ENCODE measurements at regions not wholly inside any gene's neighbourhood (a gene's known extent, or its start where the extent isn't known, plus 50 kb on each side); places are given as distances from the start of the nearest gene placed in this dataset.
"Not testable (repeated sequence)": the region's sequence is repeated elsewhere in the genome, so short reads cannot be mapped to it uniquely, and the experiment has no call there.

DNA sequence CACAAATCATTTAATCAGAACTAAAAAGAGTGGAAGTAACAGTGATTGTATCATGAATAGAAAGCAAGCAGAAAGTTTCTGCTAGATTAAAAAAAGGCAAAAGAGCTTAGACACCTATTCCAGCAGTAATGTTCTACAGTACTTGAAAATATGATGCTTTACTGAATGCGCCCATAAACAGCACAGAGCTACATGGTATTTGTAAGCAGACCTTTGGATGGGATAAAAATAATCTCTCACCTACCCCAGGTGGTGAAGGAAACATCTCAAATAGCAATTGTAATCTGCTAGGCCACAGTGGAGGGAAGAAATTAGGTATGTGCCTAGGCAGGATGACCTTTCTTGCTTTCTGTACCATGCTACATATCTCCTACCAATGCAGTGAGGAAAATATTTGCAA, 280.9 kb upstream of the PRKX start:
- no peak for DNase-seq

DNA sequence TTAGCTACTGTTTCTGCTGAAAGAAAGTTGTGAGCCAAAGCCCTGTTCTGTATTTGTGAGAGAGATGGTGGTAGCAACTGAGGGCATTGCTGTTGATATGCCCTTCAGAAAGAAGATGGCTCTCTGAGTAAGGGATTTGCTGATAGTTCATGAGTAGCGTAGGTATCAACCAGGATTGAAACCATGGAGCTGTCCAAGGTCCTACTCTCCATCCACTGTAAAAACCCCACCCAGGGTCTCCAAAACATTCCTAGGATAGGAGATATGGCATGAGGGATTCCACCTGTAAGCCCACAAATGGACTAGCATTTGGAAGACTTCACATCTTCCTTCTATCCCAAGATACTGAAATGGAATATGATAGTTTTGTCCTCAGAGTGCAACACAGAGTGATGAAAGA, 277.1 kb upstream of the PRKX start:
- no peak for DNase-seq

DNA sequence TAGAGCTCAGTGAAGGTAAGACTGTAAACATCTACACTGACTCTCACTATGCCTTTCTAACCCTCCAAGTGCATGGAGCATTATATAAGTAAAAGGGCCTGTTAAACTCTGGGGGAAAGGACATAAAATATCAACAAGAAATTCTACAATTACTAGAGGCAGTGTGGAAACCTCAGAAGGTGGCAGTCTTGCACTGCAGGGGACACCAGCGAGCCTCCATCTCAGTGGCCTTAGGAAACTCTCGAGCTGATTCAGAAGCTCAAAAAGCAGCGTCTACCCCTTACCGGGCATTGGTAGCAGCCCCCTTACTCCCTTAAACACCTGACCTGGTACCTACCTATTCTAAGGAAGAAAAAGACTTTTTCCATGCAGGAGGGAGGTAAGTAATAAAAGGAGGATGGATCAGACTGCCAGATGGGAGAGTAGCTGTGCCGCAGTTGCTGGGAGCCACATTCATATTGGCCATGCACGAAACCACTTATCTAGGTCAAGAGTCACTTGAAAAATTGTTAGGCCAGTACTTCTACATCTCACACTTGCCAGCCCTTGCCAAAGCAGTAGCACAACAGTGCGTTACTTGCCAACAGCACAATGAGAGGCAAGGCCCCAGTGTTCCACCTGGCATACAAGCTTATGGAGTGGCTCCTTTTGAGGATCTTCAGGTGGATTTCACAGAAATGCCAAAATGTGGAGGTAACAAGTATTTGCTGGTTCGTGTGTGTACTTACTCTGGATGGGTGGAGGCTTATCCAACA, 258.8 kb upstream of the PRKX start:
- DNase-seq, result not testable (repeated sequence)

DNA sequence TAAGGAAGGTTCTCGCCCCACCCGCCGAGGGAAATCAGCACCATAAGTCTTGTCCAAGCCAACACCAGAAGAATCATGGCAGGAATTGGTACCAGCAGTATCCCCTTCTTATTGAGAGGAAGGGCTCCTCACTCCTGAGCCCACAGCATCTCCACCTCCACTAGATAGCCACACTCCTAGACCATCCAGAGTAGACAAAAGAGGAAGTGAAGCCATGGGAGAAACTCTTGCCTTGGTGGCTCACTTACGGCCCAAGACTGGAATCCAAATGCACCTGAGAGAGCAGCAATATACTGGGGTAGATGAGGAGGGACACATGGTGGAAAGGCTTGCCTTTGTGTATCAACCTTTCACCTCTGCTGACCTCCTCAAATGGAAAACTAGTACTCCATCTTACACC, 255.3 kb upstream of the PRKX start:
- DNase-seq, result no peak

DNA sequence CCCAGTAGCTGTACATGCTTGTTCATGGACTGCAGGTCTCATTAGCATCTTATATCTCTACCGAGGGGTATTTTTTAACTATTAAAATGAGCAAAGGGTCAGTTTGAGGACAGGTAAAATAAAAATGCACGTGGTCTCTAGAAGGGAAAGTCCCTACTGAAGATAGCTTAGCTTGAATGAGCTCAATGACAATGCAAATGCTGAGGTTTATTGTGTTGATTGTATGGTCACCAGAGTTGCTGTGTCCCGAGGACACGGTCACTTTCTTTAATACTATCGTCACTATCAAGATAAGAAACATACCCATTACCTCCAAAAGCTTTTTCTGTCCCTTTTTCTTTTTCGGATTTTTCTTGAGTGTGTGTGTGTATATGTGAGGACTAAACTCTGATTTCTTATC, 250.5 kb upstream of the PRKX start:
- DNase-seq, result no peak

DNA sequence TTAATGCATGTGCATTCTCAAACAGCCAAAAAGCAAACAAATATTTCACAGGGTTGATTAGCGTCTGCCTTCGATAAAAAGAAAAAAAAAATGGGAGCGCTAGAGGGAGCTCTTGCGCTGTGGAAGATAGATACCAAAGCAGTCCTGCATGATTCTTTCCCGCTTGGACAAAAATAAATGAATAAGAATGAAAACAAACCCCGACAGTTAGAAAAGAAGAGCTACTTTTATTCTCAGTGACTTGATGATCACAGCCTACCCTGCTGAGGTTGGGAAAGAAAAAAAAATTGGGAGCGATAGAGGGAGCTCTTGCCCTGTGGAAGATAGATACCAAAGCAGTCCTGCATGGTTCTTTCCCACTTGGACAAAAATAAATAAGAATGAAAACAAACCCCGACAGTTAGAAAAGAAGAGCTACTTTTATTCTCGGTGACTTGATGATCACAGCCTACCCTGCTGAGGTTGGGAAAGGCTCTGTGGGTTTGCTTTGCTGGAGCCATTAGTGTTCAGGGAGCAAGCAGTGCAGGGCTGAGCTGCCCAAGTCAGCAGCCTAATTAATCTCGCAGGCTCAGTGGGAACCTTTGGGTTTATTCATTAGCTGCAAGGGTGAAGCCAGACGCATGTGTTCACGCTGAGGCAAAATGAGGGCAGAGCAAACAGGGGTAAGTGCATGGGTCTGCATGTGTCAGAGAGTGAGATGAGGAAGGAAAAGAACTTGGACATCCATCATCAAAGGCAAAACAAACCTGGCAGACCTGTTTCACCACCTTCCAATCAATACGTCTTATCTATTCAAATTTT, 249.3 kb upstream of the PRKX start:
- no peak for DNase-seq

DNA sequence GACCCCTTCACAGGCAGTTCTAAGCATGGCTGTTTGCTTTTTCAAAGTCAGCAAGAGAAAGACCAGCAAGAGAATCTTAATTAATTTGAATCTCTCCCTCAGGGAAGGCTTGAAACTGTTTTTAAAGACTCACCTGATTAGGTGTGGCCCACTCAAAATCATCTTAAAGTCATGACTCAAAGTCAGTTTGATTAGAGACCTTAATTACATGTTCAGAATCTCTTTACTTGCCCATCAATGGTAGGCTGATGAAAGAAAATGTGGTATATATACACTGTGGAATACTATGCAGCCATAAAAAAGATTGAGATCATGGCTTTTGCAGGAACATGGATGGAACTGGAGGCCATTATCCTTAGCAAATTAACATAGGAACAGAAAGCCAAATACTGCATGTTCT, 247.5 kb upstream of the PRKX start:
- no peak for DNase-seq

DNA sequence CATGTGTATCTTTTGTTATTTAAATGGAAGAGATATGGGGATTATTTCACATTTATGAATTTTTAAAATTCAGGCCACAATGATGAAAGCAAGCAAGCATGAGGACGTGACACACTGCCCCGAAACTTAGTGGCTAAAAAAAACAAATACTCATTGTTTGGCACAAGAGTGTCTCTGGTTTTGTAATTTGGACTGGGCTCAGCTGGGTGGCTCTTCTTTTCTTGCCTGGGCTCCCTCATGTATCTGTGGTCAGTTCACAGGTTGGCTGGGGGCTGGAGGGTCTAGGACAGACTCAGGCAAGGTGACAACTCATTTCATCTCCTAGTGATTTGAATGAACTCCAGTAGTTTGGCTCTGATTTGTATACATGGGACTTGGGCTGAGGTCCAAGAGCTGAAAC, 238.4 kb upstream of the PRKX start:
- no peak for DNase-seq

DNA sequence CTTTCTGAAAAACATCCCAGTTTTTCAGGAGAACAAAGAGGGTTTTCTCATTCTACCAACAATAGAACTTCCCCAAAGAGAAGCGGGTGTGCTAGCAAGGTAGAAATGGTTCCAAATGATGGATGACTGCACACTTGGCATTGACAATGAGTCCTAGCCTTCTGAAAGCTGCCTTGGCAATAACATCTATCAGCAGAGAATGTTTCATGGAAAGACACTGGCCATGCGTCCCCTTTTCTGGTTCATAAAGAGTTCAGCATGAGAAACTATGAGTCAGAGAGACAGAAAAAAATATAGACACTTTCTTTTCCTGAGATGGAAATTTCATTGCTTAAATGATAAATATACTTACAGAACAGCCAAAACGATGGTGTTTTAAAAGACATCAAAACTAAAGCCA, 236.9 kb upstream of the PRKX start:
- no peak for DNase-seq

DNA sequence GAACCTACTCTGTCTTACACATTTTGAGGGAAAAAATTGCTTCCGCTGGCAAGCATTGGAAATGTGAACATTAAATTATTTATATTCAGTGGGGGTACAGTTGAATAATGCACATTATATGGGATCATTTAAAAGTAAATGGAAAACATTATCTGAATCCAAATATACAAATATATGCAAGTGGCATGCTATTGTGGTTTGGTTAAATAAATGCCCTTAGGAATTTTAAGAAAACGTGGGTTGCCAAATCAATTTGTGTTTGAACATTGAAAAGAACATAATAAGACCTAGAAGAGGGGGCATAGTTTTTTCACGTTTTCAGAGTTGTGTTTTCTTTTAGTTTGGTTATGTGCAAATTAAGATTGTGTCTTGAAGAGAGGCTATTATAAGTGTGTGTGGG, 230.5 kb upstream of the PRKX start:
- DNase-seq, result no peak

DNA sequence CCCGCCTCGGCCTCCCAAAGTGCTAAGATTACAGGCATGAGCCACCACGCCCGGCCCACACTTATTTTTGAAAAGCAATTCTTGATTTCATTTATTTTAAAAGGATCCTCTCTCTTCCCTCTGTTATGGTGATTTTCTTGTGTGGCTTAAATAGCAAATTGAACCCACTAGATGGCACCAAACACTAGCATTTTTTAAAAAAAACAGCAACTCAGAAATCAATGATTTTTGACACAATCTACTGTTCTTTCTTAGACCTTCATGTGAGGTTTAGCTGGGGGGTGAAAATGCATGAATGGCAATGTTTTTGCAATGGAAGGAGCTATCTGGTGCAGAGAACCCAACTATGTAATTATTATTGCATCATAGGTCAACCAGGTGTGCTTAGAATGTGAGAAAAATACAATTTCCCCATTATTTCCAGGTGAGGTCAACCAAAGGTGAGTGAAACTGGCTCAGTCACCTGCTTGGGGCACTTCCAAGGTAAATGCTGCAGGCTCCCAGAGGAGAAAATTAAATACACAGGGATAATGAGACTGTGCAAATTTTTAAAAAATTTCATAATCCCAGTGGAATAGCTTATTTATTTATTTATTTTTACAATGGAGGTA, 226.7 kb upstream of the PRKX start:
- no peak for DNase-seq

DNA sequence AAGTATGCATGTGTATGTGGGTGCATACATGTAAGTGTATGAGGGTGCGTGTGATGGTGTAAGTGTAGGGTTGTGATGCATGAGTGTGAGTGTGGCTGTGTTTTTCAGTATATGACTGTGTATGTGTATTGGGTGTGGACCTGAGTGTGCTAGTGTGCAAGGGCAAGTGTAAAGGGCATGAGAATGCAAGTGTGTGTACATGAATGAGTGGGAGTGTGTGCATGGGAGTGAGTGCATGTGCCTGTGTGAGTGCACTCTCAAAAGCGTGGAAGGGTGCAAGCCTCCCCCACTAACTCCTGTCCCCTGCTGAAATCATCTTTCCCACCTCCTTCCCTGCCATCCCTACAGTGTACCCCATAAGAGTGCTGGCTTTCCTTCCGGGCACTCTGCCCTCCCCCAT, 225.1 kb upstream of the PRKX start:
- DNase-seq, result no peak

DNA sequence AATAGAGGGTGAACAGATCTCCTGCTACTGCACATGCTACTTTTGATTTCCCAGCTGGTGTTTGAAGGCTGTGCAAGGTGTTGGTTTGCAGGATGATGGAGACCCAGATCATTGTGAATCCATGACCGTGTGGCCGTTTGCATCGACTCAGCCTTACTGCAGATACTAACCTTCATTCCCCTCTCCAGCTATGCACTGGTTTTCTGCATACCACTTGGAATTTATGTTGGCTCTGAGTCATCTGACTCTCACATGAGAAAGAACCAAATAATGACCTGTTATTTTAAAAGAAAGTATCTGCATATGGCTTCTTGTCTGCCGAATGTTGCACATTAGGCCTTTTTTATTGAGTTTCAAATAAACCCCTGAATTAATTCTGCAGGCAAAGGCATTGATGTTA, 221.7 kb upstream of the PRKX start:
- not testable (repeated sequence) for DNase-seq

DNA sequence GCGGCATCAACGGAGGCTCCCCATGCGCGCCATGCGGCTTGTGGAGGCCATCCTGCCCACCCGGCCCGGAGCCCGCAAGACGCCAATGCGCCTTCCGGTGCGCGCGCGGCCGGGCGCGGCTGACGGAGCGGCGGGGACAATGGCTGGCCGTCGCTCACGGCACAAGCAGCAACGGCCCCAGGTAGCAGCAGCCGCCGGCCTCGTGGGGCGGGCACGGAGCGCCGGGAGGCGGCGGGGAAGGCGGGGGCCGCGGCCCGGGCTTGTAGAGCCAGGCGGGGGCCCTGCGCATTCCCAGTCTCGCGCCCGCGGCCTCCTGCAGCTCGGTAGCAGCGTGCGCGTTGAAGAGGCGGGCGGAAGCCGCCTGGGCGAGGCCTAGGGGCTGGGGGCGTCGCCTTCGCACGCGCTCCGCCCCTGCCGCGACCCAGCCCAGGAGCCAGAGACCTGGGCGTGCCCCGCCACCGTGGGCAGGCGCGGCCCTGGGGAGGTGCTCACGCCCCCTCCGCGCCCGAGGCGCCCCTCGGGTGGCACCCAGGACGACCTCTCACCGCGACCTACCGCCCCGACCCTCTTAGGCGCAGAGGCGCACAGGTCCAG, 207.1 kb upstream of the PRKX start:
- not testable (repeated sequence) for DNase-seq

DNA sequence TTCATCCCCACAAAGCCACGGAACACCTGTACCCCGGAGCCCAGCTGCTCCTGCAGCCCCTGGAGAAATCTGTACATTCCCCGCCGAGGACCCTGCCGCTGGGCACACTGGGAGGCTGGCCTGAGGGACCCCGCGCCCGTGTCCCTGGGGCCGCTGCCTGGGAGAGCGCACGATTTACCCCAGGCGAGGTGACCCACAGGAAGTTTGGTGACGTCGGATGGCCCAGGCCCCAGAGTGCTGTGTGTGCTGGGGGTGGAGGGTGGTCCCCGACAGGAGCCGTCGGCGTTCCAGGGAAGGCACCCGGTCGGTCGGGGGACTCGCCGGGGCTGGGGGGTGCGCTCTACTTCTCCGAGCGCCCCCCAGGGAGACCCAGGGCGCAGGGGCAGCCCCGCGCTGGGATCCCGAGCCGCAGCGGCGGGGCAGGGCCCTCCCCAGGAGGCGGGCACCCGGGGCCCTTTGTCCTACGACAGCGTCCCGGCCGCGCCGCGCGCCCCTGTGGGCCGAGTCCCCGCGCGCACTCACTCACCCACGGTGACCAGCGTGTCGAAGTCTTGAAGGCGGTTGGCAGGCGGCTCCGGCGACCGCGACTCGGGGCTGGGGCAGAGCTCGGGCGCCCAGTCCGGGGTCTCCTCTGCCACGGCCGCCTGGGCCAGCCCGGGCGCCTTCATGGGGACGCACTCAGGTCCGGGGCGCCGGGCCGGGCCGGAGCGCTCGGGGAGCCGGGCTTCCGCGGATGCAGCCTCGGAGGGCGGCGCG, 206.4 kb upstream of the PRKX start:
- not testable (repeated sequence) for DNase-seq

DNA sequence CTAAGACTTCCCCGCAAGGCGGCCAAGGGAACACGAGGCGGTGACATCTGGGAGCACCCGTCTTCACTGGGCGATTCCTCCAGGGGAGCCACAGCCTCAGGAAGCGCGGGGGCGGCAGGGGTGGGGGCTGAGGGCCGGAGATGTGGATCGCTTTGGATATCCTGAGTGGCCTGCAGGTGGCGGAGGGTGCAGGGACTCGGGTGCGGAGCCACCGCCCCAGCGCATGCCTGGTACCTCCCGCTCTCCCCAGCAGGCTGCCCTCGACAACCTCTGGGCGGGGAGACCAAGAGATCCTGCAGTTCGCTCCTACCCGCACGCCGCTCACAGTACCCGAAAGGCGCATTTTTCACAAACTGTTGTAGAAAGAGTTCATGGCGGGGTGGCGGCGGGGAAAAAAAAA, 201.4 kb upstream of the PRKX start:
- not testable (repeated sequence) for DNase-seq

DNA sequence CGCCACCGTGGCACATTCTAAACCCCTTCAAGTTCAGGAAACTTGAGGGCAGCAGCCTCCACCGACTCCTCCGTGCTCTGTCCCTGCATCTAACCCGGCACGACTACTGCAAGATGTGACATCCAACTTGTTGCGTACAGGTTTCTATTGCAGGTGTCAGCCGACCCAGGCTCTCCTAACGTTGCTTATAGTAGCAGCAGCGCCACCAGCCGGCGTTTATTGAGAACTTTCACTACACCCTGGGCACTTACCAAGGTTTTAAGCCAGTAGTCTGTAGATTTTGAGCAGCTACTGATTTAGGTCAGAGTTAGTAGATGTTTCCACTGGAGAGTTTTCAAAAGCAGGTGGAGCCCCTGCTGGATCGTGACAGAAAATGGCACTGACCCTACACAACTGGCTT, 200.6 kb upstream of the PRKX start:
- not testable (repeated sequence) for DNase-seq

DNA sequence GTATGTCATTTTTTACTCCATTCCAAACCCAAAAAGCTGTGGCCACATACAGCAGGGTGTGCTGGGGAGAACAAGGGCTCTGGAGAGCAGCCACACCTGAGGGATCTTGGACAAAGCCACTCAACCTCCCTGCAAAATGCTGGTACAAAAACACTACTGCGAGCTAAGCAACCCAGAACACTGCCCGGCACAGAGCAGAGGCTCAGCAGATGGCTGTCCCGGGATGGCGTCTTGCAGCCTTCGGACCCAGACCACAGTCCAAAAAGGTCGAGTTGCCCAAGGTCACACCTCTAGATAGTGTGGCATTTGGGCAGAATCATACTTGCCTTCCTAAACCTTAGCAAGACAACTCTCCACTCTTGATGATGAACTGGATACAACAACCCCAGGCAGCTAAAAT, 197.6 kb upstream of the PRKX start:
- not testable (repeated sequence) for DNase-seq

DNA sequence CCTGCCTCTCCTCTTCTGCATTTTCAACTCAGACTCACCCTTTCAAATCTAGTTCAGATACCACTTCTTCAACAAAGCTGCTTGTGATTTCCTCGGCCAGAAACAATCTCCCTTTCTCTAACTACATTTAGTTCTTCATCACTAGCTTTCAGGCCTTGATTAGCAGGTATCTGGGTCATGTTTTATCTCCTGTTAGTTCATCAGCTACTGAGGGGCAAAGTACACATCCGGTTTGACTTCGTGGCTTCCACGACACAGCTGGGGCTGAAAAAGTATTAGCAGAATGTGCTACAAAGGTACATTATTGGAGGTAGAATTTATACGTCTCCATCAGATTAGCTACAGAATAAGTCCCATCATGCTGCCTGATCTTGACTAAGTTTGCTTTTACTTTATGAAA, 197.2 kb upstream of the PRKX start:
- DNase-seq, result not testable (repeated sequence)

DNA sequence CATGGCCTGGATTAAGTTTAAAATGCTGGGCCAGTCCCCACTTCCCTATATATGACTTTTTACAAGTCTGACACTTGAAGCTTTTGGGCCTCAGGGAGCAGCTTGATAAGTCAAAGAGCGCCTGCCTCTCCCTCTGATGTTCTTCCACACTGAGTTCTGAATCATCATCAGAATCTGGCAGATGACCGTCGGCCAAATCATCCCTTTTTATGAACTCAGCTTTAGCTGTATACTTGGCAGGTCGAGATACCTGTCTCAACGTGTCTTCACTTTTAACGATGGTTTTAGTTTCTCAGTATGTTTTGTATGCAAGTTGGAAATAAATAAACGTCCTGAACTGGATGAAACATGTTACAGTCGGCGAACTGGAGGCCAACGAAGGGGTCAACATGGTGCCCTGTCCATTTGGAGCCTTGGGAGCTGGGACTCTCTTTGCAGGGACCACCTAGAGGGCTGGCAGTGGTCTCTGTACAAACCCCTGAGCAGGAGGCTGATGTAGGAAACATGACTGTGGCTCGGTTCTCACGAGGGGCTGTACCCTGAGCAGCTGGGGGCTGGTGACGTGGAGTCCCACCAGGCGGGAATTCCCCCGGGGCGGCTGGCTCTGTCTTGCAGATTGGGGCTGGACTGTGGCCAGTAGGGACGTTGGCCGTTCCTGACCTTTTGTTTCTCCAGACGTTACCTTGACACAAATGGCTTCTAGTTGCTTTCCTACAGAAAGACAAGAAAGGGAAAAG, 192.2 kb upstream of the PRKX start:
- not testable (repeated sequence) for DNase-seq

DNA sequence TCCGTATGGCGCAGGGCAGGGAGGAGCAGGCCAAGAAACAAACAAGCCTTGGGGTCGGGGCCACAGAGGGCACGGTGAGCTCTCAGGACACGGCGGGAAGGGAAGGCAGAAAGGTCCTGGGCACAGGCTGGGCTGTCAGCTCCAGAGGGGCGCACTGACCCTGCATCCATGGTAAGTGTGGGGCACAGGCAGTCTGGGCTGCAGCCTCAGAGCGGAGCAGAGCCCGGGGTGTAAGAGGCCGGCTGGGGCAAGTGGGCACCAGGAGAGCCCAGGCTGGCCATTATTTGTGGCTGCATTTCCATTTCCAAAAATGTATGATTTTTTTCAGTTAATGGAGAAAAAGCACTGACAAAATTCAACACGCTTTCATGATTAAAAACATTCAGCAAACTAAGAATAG, 188.8 kb upstream of the PRKX start:
- DNase-seq, result not testable (repeated sequence)

DNA sequence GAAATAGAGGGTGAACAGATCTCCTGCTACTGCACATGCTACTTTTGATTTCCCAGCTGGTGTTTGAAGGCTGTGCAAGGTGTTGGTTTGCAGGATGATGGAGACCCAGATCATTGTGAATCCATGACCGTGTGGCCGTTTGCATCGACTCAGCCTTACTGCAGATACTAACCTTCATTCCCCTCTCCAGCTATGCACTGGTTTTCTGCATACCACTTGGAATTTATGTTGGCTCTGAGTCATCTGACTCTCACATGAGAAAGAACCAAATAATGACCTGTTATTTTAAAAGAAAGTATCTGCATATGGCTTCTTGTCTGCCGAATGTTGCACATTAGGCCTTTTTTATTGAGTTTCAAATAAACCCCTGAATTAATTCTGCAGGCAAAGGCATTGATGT, 183.3 kb upstream of the PRKX start:
- DNase-seq, result not testable (repeated sequence)

All from T-helper 9 cell (primary cell).